ENCODE measurements at regions not wholly inside any gene's neighbourhood (a gene's known extent, or its start where the extent isn't known, plus 50 kb on each side); places are given as distances from the start of the nearest gene placed in this dataset.
"Not testable (repeated sequence)": the region's sequence is repeated elsewhere in the genome, so short reads cannot be mapped to it uniquely, and the experiment has no call there.

GRCh38 chr5:60509519-60509918 is 190.4 kb downstream of the DEPDC1B start:
- Mint-ChIP-seq H3K9me3 (peaks cover 2 to 6% of the 10 kb centered on the region in 2 donors), H3K4me1 (ENCODE audit: low read depth in 2 of 2) (no peaks in the 10 kb centered on the region), H3K4me3 (no peak overlapping the region), H3K36me3 (ENCODE audit: insufficient read depth) (no peaks in the 10 kb centered on the region), H3K27ac (no peak overlapping the region), H3K27me3 (no peaks in the 10 kb centered on the region)
- no peak for DNase-seq
- ATAC-seq (replicated peaks): no peak

DNA sequence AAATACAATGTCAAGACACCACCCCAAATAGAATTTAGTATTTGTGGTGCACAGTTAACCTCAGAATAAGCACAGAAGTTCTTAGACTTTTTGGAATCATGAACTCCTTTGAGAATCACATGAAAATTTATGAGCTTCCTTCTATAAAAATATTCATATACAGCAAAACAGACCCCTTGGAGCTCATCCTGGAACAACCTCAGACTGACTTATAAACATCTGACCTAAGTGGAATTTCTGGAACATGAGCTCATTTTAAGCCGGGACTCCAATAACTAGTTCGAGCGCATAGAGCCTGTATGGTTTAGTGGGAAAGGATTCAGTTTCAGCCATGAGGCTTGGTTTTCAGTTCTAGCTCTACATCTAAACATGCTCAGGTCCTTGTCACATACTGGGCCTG is 192.3 kb downstream of the DEPDC1B start:
- DNase-seq (no peak), ATAC-seq (replicated peaks) (no peak)
- H3K36me3 Mint-ChIP-seq (ENCODE audit: insufficient read depth): no peaks in the 10 kb centered on the region
- no peak overlapping the region for H3K4me3 Mint-ChIP-seq
- no peaks in the 10 kb centered on the region for H3K4me1 Mint-ChIP-seq (ENCODE audit: low read depth in 2 of 2)
- H3K9me3 Mint-ChIP-seq: peaks cover 6 to 8% of the 10 kb centered on the region in 2 donors
- H3K27ac Mint-ChIP-seq: no peak overlapping the region
- no peaks in the 10 kb centered on the region for H3K27me3 Mint-ChIP-seq

DNA sequence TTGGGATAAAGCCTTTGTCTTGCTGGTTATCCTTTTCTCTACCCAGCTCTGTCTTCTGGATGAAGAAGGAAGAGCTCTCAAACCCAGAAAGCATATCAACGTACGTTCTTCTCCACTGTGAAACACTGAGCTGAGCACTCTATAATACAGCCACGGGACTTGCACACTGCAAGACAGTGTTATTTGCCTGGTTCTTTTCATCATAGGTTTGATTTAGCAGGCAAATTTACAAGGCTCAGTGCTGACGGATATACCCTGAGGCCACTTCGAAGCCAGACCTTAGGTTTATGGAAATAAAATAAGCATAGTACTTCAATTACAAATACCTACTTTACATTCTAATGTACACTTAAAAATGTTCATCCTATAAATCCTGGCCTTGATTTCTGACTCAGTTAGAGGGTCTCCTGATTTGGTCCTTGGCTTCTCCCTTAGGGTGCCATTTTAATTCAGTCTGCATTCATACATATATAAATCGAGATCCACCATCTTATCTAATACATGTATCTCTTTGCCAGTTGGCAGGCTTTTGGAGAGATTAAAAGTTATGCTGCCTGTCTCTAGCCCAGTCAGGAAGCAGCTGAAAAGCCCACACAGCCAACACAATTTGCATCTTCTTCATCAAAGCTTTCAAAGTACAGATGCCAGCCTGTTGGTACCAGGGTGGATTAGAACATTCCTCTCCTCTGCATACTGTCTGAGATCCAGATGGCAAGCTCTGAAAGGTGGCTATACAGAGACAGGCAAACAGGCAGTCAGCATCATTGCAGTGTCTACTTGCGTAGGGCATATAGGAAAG is 194.4 kb downstream of the DEPDC1B start:
- H3K27me3 Mint-ChIP-seq: no peaks in the 10 kb centered on the region
- DNase-seq (no peak), ATAC-seq (replicated peaks) (no peak)
- no peak overlapping the region for H3K4me3 Mint-ChIP-seq
- peaks cover 4 to 8% of the 10 kb centered on the region in 2 donors for H3K9me3 Mint-ChIP-seq
- H3K27ac Mint-ChIP-seq: no peak overlapping the region
- no peaks in the 10 kb centered on the region for H3K36me3 Mint-ChIP-seq (ENCODE audit: insufficient read depth)
- no peaks in the 10 kb centered on the region for H3K4me1 Mint-ChIP-seq (ENCODE audit: low read depth in 2 of 2)

- Mint-ChIP-seq H3K36me3 (ENCODE audit: insufficient read depth) (no peaks in the 10 kb centered on the region), H3K4me3 (no peak overlapping the region), H3K27me3 (no peaks in the 10 kb centered on the region), H3K9me3 (peaks cover 0 to 6% of the 10 kb centered on the region in 2 donors), H3K27ac (no peak overlapping the region), H3K4me1 (ENCODE audit: low read depth in 2 of 2) (no peaks in the 10 kb centered on the region)
- DNase-seq: no peak
- no peak for ATAC-seq (replicated peaks)
Observed at GRCh38 chr5:60504342-60504741, 195.6 kb downstream of the DEPDC1B start.

DNA sequence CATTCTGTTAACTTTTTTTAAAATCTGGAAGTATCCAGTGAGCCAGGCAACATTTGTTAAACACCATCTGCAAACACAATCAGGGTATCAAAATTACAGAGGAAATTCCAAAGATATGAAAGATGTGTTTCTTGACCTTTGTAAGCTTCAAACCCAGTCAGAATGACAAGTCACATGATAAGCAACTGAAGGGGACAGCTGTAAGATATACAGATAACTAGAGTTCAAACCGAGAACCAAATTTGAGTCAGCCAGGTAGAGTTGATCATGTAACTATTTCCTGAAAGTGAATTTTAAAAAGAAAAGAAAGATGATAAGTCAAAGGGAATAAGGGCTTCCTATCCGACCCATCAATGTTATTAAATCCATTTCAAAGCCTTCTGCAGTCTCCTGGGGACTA is 196.2 kb downstream of the DEPDC1B start:
- no peaks in the 10 kb centered on the region for H3K36me3 Mint-ChIP-seq (ENCODE audit: insufficient read depth)
- ATAC-seq (replicated peaks): no peak
- no peaks in the 10 kb centered on the region for H3K27me3 Mint-ChIP-seq
- peaks cover 0 to 6% of the 10 kb centered on the region in 2 donors for H3K9me3 Mint-ChIP-seq
- H3K4me1 Mint-ChIP-seq (ENCODE audit: low read depth in 2 of 2): no peaks in the 10 kb centered on the region
- H3K4me3 Mint-ChIP-seq: no peak overlapping the region
- DNase-seq: no peak
- H3K27ac Mint-ChIP-seq: no peak overlapping the region

GRCh38 chr5:60497706-60498500 is 202.1 kb downstream of the DEPDC1B start:
- ATAC-seq (replicated peaks): no peak
- Mint-ChIP-seq H3K4me1 (ENCODE audit: low read depth in 2 of 2) (no peaks in the 10 kb centered on the region), H3K27ac (no peak overlapping the region), H3K9me3 (peaks cover 0 to 5% of the 10 kb centered on the region in 2 donors), H3K4me3 (no peak overlapping the region), H3K36me3 (ENCODE audit: insufficient read depth) (no peaks in the 10 kb centered on the region), H3K27me3 (no peaks in the 10 kb centered on the region)
- no peak for DNase-seq

- DNase-seq (no peak), ATAC-seq (replicated peaks) (no peak)
- H3K27me3 Mint-ChIP-seq: no peaks in the 10 kb centered on the region
- peaks cover 0 to 4% of the 10 kb centered on the region in 2 donors for H3K9me3 Mint-ChIP-seq
- H3K4me3 Mint-ChIP-seq: no peak overlapping the region
- H3K36me3 Mint-ChIP-seq (ENCODE audit: insufficient read depth): no peaks in the 10 kb centered on the region
- no peaks in the 10 kb centered on the region for H3K4me1 Mint-ChIP-seq (ENCODE audit: low read depth in 2 of 2)
- no peak overlapping the region for H3K27ac Mint-ChIP-seq
Observed at GRCh38 chr5:60495644-60496520, 204.1 kb downstream of the DEPDC1B start.

GRCh38 chr5:60494635-60495034 is 205.3 kb downstream of the DEPDC1B start:
- no peaks in the 10 kb centered on the region for H3K27me3 Mint-ChIP-seq
- H3K9me3 Mint-ChIP-seq: peaks cover 0 to 4% of the 10 kb centered on the region in 2 donors
- no peak overlapping the region for H3K27ac Mint-ChIP-seq
- DNase-seq: no peak
- ATAC-seq (replicated peaks): no peak
- no peaks in the 10 kb centered on the region for H3K4me1 Mint-ChIP-seq (ENCODE audit: low read depth in 2 of 2)
- no peak overlapping the region for H3K4me3 Mint-ChIP-seq
- H3K36me3 Mint-ChIP-seq (ENCODE audit: insufficient read depth): no peaks in the 10 kb centered on the region

GRCh38 chr5:60494144-60494543 is 205.8 kb downstream of the DEPDC1B start:
- Mint-ChIP-seq H3K9me3 (peaks cover 0 to 4% of the 10 kb centered on the region in 2 donors), H3K27me3 (no peaks in the 10 kb centered on the region), H3K27ac (no peak overlapping the region), H3K4me1 (ENCODE audit: low read depth in 2 of 2) (no peaks in the 10 kb centered on the region), H3K4me3 (no peak overlapping the region), H3K36me3 (ENCODE audit: insufficient read depth) (no peaks in the 10 kb centered on the region)
- no peak for DNase-seq
- ATAC-seq (replicated peaks): no peak

DNA sequence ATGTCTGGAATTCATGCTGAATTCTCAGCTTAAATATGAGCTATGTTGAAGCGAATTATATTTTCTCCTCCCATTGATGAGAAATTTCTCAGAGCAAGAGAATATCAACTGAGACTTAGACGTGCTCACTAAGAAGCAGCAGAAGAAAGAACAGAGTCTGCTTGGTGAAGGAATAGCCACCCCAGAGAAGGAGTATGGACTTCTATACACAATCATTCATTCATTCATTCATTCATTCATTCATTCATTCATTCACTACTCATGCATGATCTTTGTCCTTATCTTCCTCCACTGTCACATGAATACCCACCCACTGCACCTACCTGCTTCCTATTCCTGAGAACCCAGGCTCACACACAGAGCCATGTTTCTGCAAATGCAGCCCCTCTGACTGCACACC is 206.6 kb downstream of the DEPDC1B start:
- Mint-ChIP-seq H3K27ac (no peak overlapping the region), H3K4me3 (no peak overlapping the region), H3K27me3 (no peaks in the 10 kb centered on the region), H3K9me3 (peaks cover 0 to 4% of the 10 kb centered on the region in 2 donors), H3K36me3 (ENCODE audit: insufficient read depth) (no peaks in the 10 kb centered on the region), H3K4me1 (ENCODE audit: low read depth in 2 of 2) (no peaks in the 10 kb centered on the region)
- no peak for ATAC-seq (replicated peaks)
- no peak for DNase-seq

DNA sequence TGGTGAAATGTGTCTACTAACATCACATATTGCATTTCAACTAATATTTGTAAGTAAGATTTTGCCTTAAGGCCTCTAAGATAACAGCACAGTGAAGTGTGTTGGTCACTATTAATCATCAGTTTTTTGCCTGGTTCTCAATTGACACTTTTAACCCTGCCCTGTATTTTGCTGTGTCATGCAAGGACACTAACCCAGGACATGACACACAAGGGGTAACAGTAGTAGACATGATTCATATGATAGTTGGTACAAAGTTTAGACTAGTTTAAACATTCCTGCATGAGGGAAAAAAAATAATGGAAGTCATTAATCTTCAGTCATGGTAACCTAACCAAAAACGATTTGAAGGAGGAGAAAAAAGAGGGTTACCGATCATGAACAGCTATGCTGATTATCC is 207.0 kb downstream of the DEPDC1B start:
- Mint-ChIP-seq H3K4me1 (ENCODE audit: low read depth in 2 of 2) (no peaks in the 10 kb centered on the region), H3K36me3 (ENCODE audit: insufficient read depth) (no peaks in the 10 kb centered on the region), H3K9me3 (peaks cover 0 to 4% of the 10 kb centered on the region in 2 donors), H3K27me3 (no peaks in the 10 kb centered on the region), H3K4me3 (no peak overlapping the region), H3K27ac (no peak overlapping the region)
- DNase-seq (no peak), ATAC-seq (replicated peaks) (no peak)

DNA sequence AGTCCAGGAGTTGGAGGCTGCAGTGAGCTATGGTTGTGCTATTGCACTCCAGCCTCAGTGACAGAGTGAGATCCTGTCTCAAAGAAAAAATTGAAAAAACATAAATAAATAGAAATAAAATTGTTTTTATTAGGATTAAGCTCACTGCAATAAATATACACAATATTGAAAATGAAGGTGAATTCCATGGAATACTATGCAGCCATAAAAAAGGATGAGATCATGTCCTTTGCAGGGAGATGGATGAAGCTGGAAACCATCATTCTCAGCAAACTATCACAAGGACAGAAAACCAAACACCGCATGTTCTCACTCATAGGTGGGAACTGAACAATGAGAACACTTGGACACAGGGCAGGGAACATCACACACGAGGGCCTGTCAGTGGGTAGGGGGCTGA is 207.6 kb downstream of the DEPDC1B start:
- ATAC-seq (replicated peaks); H3K27ac Mint-ChIP-seq; DNase-seq; H3K9me3 Mint-ChIP-seq; H3K4me1 Mint-ChIP-seq (ENCODE audit: low read depth in 2 of 2); H3K36me3 Mint-ChIP-seq (ENCODE audit: insufficient read depth); H3K4me3 Mint-ChIP-seq; H3K27me3 Mint-ChIP-seq: not testable (repeated sequence)

DNA sequence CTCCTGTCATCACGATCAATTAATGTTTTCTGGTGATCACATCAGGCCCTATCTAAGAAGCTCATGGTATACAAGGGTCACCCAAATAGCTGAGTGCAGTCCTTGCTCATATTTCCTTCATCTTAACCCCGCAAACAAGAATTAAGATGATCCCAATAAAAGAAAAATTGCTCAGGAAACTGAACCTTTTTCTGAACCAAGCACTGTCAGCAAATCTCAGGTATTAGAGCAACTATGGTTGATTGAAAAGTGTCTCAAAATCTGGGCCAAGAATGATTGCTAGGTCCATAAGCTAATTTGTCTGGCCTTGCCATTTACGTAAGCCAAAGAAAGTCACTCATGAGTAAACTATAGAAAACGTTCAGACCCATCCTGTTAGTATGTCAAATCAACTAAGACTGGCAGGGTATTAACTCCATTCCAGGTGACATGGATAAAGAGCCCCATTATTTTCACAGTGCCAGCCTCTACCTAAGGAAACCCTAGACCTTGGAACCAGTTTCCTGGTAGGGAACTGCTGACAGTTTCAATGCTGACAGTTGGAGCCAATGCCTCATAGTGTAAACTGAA is 209.3 kb downstream of the DEPDC1B start:
- peaks cover 0 to 2% of the 10 kb centered on the region in 2 donors for H3K9me3 Mint-ChIP-seq
- H3K36me3 Mint-ChIP-seq (ENCODE audit: insufficient read depth): no peaks in the 10 kb centered on the region
- no peak overlapping the region for H3K27ac Mint-ChIP-seq
- H3K27me3 Mint-ChIP-seq: no peaks in the 10 kb centered on the region
- ATAC-seq (replicated peaks) (no peak), DNase-seq (no peak)
- H3K4me3 Mint-ChIP-seq: no peak overlapping the region
- no peaks in the 10 kb centered on the region for H3K4me1 Mint-ChIP-seq (ENCODE audit: low read depth in 2 of 2)
